ENCODE measurements at regions not wholly inside any gene's neighbourhood (a gene's known extent, or its start where the extent isn't known, plus 50 kb on each side); places are given as distances from the start of the nearest gene placed in this dataset.

- no peak for DNase-seq (ENCODE audit: low read depth in 2 of 3, low spot score in 1 of 3)
Observed at GRCh38 chr1:112209493-112209892, 186.5 kb upstream of the CTTNBP2NL start.

- no peak for DNase-seq (ENCODE audit: low read depth in 2 of 3, low spot score in 1 of 3)
Observed at GRCh38 chr1:112219267-112219666, 176.7 kb upstream of the CTTNBP2NL start.

DNA sequence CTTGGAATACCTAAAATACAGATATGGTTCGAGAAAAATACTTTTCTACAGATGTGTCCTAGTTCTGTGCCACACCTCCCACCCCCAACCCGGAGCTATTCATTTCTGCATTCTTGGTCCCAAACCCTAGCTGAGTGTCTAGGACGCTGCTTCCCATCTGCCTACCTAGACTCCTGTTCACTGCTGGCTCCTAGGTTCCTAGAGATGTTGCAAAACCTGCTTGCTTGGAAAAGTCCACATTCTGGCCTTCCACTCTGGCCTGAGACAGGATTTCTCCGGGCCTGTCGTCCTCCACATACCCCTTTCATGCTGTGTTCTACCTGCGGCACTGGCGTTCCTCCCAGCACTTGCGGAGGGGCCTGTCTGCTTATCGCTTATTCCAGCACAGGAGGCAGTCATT, 165.8 kb upstream of the CTTNBP2NL start:
- no peak for DNase-seq (ENCODE audit: low read depth in 2 of 3, low spot score in 1 of 3)

DNA sequence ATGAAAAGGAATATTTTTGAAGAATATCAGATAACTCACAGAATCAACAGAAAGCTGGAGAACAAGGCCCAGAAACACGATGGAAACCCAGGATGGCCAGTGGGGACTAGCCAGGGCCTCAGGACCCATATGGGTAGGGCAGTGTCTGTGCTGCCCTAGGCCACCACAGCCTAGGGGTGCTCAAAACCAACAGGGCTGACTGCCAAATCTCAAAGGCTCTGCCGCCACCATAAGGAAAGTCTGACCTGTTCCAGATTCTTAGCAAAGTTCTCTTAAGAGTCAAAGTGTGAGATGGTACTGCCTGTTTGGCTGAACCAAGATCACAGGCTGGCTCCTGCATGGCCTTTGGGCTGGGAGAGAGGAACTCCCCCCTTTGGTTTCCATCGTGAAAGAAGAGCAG, 164.7 kb upstream of the CTTNBP2NL start:
- DNase-seq (ENCODE audit: low read depth in 2 of 3, low spot score in 1 of 3): no peak

- DNase-seq (ENCODE audit: low read depth in 2 of 3, low spot score in 1 of 3): no peak
Observed at GRCh38 chr1:112232848-112233247, 163.2 kb upstream of the CTTNBP2NL start.

DNA sequence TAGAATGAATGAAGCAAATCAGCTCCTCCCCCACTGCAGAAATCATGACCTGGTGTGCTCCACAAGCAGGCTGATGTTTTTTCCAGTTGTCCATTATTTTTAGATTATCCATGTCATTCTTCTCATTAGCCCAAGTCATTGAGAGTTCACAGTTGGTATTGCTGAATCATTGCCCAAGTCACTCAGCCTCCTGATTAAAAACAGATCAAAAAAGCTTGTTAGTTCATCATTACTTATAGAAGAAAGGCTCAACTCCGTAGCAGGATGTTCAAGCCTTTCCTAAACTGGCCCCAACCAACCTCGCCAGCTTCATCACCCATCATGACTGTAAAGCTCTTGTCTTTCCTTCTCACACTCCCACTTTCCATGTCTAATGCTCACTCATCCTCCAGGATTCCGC, 161.3 kb upstream of the CTTNBP2NL start:
- no peak for DNase-seq (ENCODE audit: low read depth in 2 of 3, low spot score in 1 of 3)

- no peak for DNase-seq (ENCODE audit: low read depth in 2 of 3, low spot score in 1 of 3)
Observed at GRCh38 chr1:112237983-112238545, 157.9 kb upstream of the CTTNBP2NL start.

- no peak for DNase-seq (ENCODE audit: low read depth in 2 of 3, low spot score in 1 of 3)
Observed at GRCh38 chr1:112239683-112240330, 156.2 kb upstream of the CTTNBP2NL start.

GRCh38 chr1:112242470-112242869, 153.5 kb upstream of the CTTNBP2NL start:
- DNase-seq (ENCODE audit: low read depth in 2 of 3, low spot score in 1 of 3): no peak

DNA sequence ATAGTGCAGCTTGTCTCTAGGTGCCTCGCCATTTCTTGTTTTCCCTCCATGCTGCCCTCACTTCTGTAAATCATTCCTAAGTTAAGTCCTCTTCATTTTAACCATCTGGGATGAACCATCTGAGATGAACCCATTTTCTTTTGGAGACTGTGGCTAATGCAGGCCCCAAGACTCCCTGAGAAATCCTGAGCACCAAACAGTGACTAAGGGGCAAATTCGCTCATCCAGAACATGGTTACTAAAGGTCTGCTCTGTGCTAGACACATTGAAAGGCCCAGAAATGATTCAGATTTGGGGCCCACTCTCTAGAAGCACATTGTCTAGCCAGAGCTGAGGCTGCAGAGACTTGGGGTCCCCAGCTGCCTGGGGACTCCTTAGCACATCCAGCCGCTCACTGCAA, 151.9 kb upstream of the CTTNBP2NL start:
- DNase-seq (ENCODE audit: low read depth in 2 of 3, low spot score in 1 of 3): no peak

DNA sequence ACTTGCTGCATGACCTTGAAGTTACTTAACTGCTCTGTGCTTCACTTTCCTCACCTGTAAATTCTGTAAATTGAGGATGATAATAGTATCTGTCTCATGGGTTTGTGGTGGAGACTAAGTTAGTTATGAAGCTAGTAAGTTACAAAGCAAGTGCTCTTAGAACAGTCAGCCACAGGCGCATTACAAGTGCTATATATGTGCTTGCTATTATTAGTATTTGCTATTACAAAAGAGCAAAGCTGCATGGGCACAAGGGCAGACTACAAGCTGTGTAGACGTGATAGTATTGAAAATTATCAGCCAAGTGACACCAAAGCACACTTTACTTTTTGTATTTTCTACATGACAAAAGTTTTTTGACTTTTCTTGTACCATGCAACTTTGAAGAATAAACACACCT, 150.9 kb upstream of the CTTNBP2NL start:
- DNase-seq (ENCODE audit: low read depth in 2 of 3, low spot score in 1 of 3): no peak

- DNase-seq (ENCODE audit: low read depth in 2 of 3, low spot score in 1 of 3): no peak
Observed at GRCh38 chr1:112247036-112247597, 148.9 kb upstream of the CTTNBP2NL start.

DNA sequence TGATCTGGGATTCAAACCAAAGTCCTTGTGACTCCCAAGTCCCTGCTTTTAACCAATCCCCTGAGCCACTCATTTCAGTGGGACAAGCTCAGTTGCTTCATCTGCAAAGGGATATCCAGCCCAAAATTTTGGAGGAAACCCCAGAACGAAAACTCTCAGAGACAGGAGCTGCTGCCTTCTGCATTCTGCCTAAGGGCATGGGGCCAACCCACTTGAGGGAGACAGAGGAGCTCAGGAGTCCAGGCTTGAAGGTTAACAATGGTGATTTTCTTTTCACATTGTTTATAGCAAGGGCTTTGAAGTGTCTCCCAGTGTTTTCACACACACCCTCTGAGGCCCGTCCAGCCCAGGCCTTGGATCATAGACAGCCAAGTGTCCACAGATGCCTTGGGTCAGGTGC, 148.1 kb upstream of the CTTNBP2NL start:
- no peak for DNase-seq (ENCODE audit: low read depth in 2 of 3, low spot score in 1 of 3)

GRCh38 chr1:112250892-112251291, 145.1 kb upstream of the CTTNBP2NL start:
- no peak for DNase-seq (ENCODE audit: low read depth in 2 of 3, low spot score in 1 of 3)

DNA sequence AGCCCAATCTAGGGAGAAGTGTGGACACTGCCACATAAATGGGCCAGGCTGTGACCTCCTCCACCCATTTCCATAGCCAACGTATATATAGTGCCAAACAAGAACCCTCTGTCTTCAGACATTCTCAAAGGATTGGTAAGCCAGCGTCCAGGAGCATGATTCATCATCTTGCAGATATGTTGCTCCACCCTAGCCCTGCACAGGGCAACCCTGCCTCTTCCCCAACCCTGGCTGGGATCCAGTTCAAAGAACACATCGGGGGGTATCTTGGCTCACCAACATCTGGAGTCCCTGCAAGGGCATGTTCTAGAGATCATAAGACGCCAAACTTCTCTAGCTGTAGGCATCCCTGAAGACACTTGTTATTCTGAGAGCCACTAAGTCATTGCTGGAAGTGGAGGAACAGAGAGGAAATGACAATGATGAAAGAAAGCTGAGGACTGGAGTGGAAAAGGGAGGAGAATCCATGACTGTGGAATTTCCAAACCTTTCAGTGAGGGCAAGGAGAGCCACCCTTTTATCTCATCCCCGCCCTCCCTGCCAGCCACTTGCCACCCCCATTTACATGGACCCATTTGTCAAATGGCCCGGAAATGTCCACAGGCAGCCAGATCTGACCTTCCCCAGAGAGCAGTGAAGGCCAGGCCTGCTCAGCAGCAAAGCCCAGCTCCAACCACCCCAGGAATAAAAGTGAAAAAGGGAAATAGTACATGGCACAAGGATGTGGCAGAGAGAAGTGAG, 144.1 kb upstream of the CTTNBP2NL start:
- DNase-seq (ENCODE audit: low read depth in 2 of 3, low spot score in 1 of 3): no peak

DNA sequence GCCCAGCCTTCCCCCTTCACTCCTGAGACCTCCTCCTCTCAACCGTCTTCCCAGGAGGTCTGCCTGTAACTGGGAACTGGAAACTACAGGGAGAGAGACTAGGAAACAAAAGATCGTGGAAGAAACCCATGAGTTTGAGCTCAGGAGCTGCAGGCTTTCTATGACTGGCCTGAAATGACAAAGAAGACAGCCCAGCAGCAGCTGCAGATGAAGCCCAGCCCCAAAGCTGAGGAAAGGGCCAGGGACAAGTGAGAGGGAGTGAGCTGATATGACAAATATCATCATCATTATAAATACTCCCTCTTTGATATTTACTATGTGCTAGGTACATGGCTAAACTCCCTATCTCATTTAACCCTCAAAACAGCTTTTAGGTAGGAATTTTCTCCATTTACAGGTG, 142.6 kb upstream of the CTTNBP2NL start:
- no peak for DNase-seq (ENCODE audit: low read depth in 2 of 3, low spot score in 1 of 3)

- no peak for DNase-seq (ENCODE audit: low read depth in 2 of 3, low spot score in 1 of 3)
Observed at GRCh38 chr1:112255080-112255479, 140.9 kb upstream of the CTTNBP2NL start.

- DNase-seq (ENCODE audit: low read depth in 2 of 3, low spot score in 1 of 3): no peak
Observed at GRCh38 chr1:112256411-112256810, 139.6 kb upstream of the CTTNBP2NL start.

- DNase-seq (ENCODE audit: low read depth in 2 of 3, low spot score in 1 of 3): no peak
Observed at GRCh38 chr1:112257043-112257835, 138.8 kb upstream of the CTTNBP2NL start.

DNA sequence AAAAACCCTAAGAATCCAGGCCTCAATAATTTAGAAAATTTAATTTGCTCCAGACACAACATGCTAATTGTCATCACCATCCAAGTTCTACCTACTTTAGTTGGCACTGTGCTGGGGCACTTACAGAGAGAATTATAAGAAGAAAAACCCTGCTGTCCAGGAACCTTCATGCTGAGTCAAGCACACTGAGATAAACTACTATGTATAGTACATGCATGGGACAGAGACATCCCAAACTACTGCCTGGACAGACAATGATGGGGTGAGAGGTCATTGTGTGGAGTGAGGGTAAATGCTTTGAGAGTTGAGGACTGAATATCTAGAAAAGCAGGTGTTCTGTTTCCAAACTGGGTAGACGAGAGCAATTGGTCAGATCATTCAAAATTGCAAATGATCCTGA, 135.3 kb upstream of the CTTNBP2NL start:
- DNase-seq (ENCODE audit: low read depth in 2 of 3, low spot score in 1 of 3): no peak

DNA sequence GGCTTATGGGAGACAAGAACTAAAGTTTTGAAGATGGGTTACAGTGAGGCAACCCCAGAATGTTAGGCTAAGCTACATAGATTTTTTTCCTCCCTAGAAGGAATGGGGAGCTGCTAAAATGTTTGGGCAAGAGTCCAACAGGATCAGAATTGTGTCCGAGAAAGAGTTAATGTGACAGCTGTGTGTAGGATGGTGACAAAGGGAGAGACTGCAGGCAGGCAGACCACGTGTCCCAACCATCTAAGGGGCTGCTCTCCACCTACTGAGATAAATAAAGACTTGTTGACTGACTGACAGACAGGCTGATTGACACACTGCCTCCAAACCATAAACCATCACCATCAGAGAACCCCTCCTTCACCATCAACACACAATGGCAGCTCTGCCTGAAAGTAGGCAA, 133.7 kb upstream of the CTTNBP2NL start:
- no peak for DNase-seq (ENCODE audit: low read depth in 2 of 3, low spot score in 1 of 3)

- DNase-seq (ENCODE audit: low read depth in 2 of 3, low spot score in 1 of 3): no peak
Observed at GRCh38 chr1:112263042-112263441, 133.0 kb upstream of the CTTNBP2NL start.
